Right lobe of liver (tissue), 6 donors: ENCODE measurements at regions not wholly inside any gene's neighbourhood (a gene's known extent, or its start where the extent isn't known, plus 50 kb on each side); places are given as distances from the start of the nearest gene placed in this dataset.

Experiments used
- ATAC-seq, 4 donors: fragments of 200-7000 bp; cut with Tn5 transposase; one replicate each; pipeline ENCODE4 v1.9.1; 2020; ENCODE audit warnings: mild to moderate bottlenecking in 4 of 4, moderate library complexity in 4 of 4
- DNase-seq, 3 donors: peaks; one replicate each; pipeline ENCODE4 v3.0.0-alpha.2; 2020
- H3K27ac ChIP-seq, 3 donors: fragments of 200-600 bp; one replicate each; pipeline ENCODE4 v1.8.0; 2022
- H3K27me3 ChIP-seq, 2 donors: fragments of 200-600 bp; one replicate each; pipeline ENCODE4 v1.8.0; 2022
- H3K36me3 ChIP-seq, 4 donors: fragments of 200-600 bp; sonication (generic) in 1 of 4; one replicate each; pipeline versions ENCODE4 v1.5.1 to v1.8.0; 2017 to 2022; ENCODE audit warnings: control low read depth in 1 of 4
- H3K4me1 ChIP-seq, 4 donors: fragments of 200-600 bp; sonication (generic) in 1 of 4; one replicate each; pipeline versions ENCODE4 v1.5.1 to v1.8.0; 2017 to 2022; ENCODE audit warnings: control low read depth in 1 of 4
- H3K4me3 ChIP-seq, 3 donors: fragments of 200-600 bp; one replicate each; pipeline ENCODE4 v1.8.0; 2022
- H3K9me3 ChIP-seq, 4 donors: fragments of 200-600 bp; sonication (generic) in 1 of 4; one replicate each; pipeline versions ENCODE4 v1.5.1 to v1.8.0; 2017 to 2022; ENCODE audit warnings: control low read depth in 1 of 4
- CTCF ChIP-seq, 4 donors: fragments of 200-600 bp in 3 of 4; fragments of 450-650 bp in 1 of 4; IDR thresholded peaks; one replicate each; pipeline versions ENCODE4 v1.5.1 to v1.8.0; 2016 to 2022; ENCODE audit warnings: antibody characterized with exemption in 4 of 4, mild to moderate bottlenecking in 2 of 4
- POLR2A ChIP-seq: fragments of 450-650 bp; IDR thresholded peaks from one replicate; pipeline ENCODE4 v1.6.1; 2017; ENCODE audit warnings: antibody characterized with exemption, mild to moderate bottlenecking
- WGBS: methylation state at CpG from one replicate; pipeline ENCODE4 v1.1.6; 2018; ENCODE audit warnings: low coverage, low lambda C conversion rate; ENCODE audit not compliant: insufficient coverage; ENCODE audit errors: missing lambda C conversion rate; 5-methylcytosine and 5-hydroxymethylcytosine counted together
- intact Hi-C, 2 donors: fragments of 100-400 bp; cut with DNase I; formaldehyde crosslinking; loops; one replicate each; pipeline versions ENCODE4 v1.11.2 to v1.14.1; 2022
- donor health status: DM: no; HTN: yes; CAD: no.
- donor health status: DM: no; HTN: no; CAD: no.
- donor health status: DM: no; HTN: no; CAD: no.
- donor health status: DM: no; HTN: yes; CAD: no.
- donor health status: DM: no; HTN: yes; CAD: no.

GRCh38 chr1:232182236-232182635, 447.7 kb downstream of the SIPA1L2 start:
- H3K36me3 ChIP-seq = no peaks in the 10 kb centered on the region
- ATAC-seq (no peak), DNase-seq (no peak)
- no peaks in the 10 kb centered on the region for H3K9me3 ChIP-seq
- H3K4me3 ChIP-seq = no peak overlapping the region
- H3K27ac ChIP-seq = no peak overlapping the region
- intact Hi-C loops = no loop called here
- TF ChIP-seq POLR2A (no peak), CTCF (IDR thresholded peaks at IDR 0.05) (no peak)
- H3K27me3 ChIP-seq = no peaks in the 10 kb centered on the region
- H3K4me1 ChIP-seq = no peaks in the 10 kb centered on the region
- 26% methylated on average over 4 of the region's 8 CpGs for WGBS

GRCh38 chr1:232180779-232181136, 449.2 kb downstream of the SIPA1L2 start:
- TF ChIP-seq POLR2A (no peak), CTCF (IDR thresholded peaks at IDR 0.05) (no peak)
- Histone ChIP-seq H3K4me1 (no peaks in the 10 kb centered on the region), H3K27me3 (no peaks in the 10 kb centered on the region), H3K36me3 (no peaks in the 10 kb centered on the region), H3K4me3 (no peak overlapping the region), H3K9me3 (no peaks in the 10 kb centered on the region), H3K27ac (no peak overlapping the region)
- 86% methylated on average over 1 of the region's 3 CpGs for WGBS
- intact Hi-C loops = no loop called here
- ATAC-seq (no peak), DNase-seq (no peak)

- no peak for DNase-seq
- H3K4me1 ChIP-seq = no peaks in the 10 kb centered on the region
Observed at GRCh38 chr1:232179896-232180778, 449.8 kb downstream of the SIPA1L2 start.

GRCh38 chr1:232178191-232178590, 451.7 kb downstream of the SIPA1L2 start:
- Histone ChIP-seq H3K36me3 (no peaks in the 10 kb centered on the region), H3K27me3 (no peaks in the 10 kb centered on the region), H3K4me1 (no peaks in the 10 kb centered on the region), H3K9me3 (no peaks in the 10 kb centered on the region), H3K4me3 (no peak overlapping the region), H3K27ac (no peak overlapping the region)
- 73% methylated on average over 2 of the region's 2 CpGs for WGBS
- intact Hi-C loops = no loop called here
- TF ChIP-seq POLR2A (no peak), CTCF (IDR thresholded peaks at IDR 0.05) (no peak)
- no peak for DNase-seq
- ATAC-seq = no peak

More at GRCh38 chr1:232179896-232180778, 449.8 kb downstream of the SIPA1L2 start:
- intact Hi-C loops = no loop called here
- Histone ChIP-seq H3K27ac (no peak overlapping the region), H3K4me3 (no peak overlapping the region), H3K27me3 (no peaks in the 10 kb centered on the region), H3K9me3 (no peaks in the 10 kb centered on the region), H3K36me3 (no peaks in the 10 kb centered on the region)
- ATAC-seq = no peak
- TF ChIP-seq POLR2A (no peak), CTCF (IDR thresholded peaks at IDR 0.05) (no peak)
- 69% methylated on average over 6 of the region's 10 CpGs for WGBS
